K562 (cell line): ENCODE measurements at regions not wholly inside any gene's neighbourhood (a gene's known extent, or its start where the extent isn't known, plus 50 kb on each side); places are given as distances from the start of the nearest gene placed in this dataset.

Experiments used
- ARID3B ChIP-seq: fragments of 250-450 bp; sonication (Bioruptor Pico); IDR thresholded peaks from 2 replicates; pipeline ENCODE4 v1.4.0; 2020; ENCODE audit warnings: borderline replicate concordance
- POLR2AphosphoS5 ChIP-seq: IDR thresholded peaks from 2 replicates; pipeline ENCODE4 v1.6.1; 2011; ENCODE audit warnings: mild to moderate bottlenecking, low read depth, low read length, moderate library complexity; ENCODE audit not compliant: control insufficient read depth, insufficient read depth

GRCh38 chr20:37598575-37599342 lies 71.1 kb upstream of the BLCAP start:
- TF ChIP-seq ARID3B (CRISPR knock-in tag) (no peak), POLR2AphosphoS5 (no peak)
